Activated CD4-positive, alpha-beta T cell treated with anti-CD3 and anti-CD28 coated beads, Interleukin-2, amount 10 ng/mL, durations not matched to agents 7 days and 5 days (primary cell): ENCODE measurements at regions not wholly inside any gene's neighbourhood (a gene's known extent, or its start where the extent isn't known, plus 50 kb on each side); places are given as distances from the start of the nearest gene placed in this dataset.
A peak's percentile ranks its signal among the peaks of the same experiment; 100 is the strongest.

ENCODE experiments used
- CTCF ChIA-PET: fragments of 350-600 bp; sonication (Branson Sonifier 250); formaldehyde crosslinking; loops from one replicate; lab custom pipeline; 2021; ENCODE audit warnings: antibody characterized with exemption; lab: Charles Lee
- POLR2A ChIA-PET: fragments of 350-600 bp; sonication (Branson Sonifier 250); formaldehyde crosslinking; loops from one replicate; lab custom pipeline; 2021; ENCODE audit warnings: antibody characterized with exemption; lab: Charles Lee
- DNase-seq: peaks from one replicate; pipeline ENCODE4 v3.0.0-alpha.2; 2020
- H3K27ac Mint-ChIP-seq: one replicate; pipeline ENCODE4 v1.8.0; 2021; ENCODE audit warnings: mild to moderate bottlenecking, moderate library complexity, mixed read lengths
- H3K27me3 Mint-ChIP-seq: one replicate; pipeline ENCODE4 v1.8.0; 2021; ENCODE audit warnings: mixed read lengths
- H3K36me3 Mint-ChIP-seq: one replicate; pipeline ENCODE4 v1.8.0; 2021; ENCODE audit warnings: low read depth, mixed read lengths
- H3K4me1 Mint-ChIP-seq: one replicate; pipeline ENCODE4 v1.8.0; 2021; ENCODE audit warnings: mixed read lengths
- H3K4me3 Mint-ChIP-seq: one replicate; pipeline ENCODE4 v1.8.0; 2021; ENCODE audit warnings: mild to moderate bottlenecking, moderate library complexity, mixed read lengths
- H3K9me3 Mint-ChIP-seq: one replicate; pipeline ENCODE4 v1.8.0; 2021; ENCODE audit warnings: mixed read lengths

- ChIA-PET CTCF (interaction anchor here (1.4 kb wide), 1 partner anchor 112 kb away, joined by 3 read pairs; no protein-coding TSS in a partner anchor), POLR2A (no interaction called here)
- Mint-ChIP-seq H3K36me3 (no peaks in the 10 kb centered on the region), H3K9me3 (peaks cover 3% of the 10 kb centered on the region), H3K27ac (no peak overlapping the region), H3K27me3 (peaks cover 24% of the 10 kb centered on the region), H3K4me3 (no peak overlapping the region), H3K4me1 (no peaks in the 10 kb centered on the region)
- no peak for DNase-seq
Observed at GRCh38 chr13:109599901-109600657, 186.3 kb downstream of the IRS2 start.

- H3K27me3 Mint-ChIP-seq, result peaks cover 28% of the 10 kb centered on the region
- CTCF ChIA-PET, result no interaction called here
- POLR2A ChIA-PET, result no interaction called here
Observed at GRCh38 chr13:109595471-109595870, 190.9 kb downstream of the IRS2 start.

GRCh38 chr13:109593230-109593629, 193.2 kb downstream of the IRS2 start:
- ChIA-PET CTCF (no interaction called here), POLR2A (no interaction called here)
- no peak overlapping the region for H3K27ac Mint-ChIP-seq
- H3K27me3 Mint-ChIP-seq, result peaks cover 23% of the 10 kb centered on the region
- H3K4me3 Mint-ChIP-seq, result no peak overlapping the region
- no peaks in the 10 kb centered on the region for H3K36me3 Mint-ChIP-seq
- no peak for DNase-seq
- peaks cover 2% of the 10 kb centered on the region for H3K4me1 Mint-ChIP-seq
- no peaks in the 10 kb centered on the region for H3K9me3 Mint-ChIP-seq

More at GRCh38 chr13:109595471-109595870, 190.9 kb downstream of the IRS2 start:
- no peak for DNase-seq
- no peak overlapping the region for H3K4me3 Mint-ChIP-seq
- H3K9me3 Mint-ChIP-seq, result no peaks in the 10 kb centered on the region
- H3K4me1 Mint-ChIP-seq, result peaks cover 1% of the 10 kb centered on the region
- H3K27ac Mint-ChIP-seq, result no peak overlapping the region
- no peaks in the 10 kb centered on the region for H3K36me3 Mint-ChIP-seq

GRCh38 chr13:109592770-109593169, 193.6 kb downstream of the IRS2 start:
- DNase-seq, result no peak
- ChIA-PET CTCF (no interaction called here), POLR2A (no interaction called here)
- Mint-ChIP-seq H3K27ac (no peak overlapping the region), H3K27me3 (peaks cover 19% of the 10 kb centered on the region), H3K9me3 (no peaks in the 10 kb centered on the region), H3K4me1 (peaks cover 2% of the 10 kb centered on the region), H3K36me3 (no peaks in the 10 kb centered on the region), H3K4me3 (no peak overlapping the region)

GRCh38 chr13:109587689-109588088, 198.7 kb downstream of the IRS2 start:
- ChIA-PET POLR2A (no interaction called here), CTCF (no interaction called here)
- DNase-seq, result no peak

GRCh38 chr13:109586509-109587346, 199.7 kb downstream of the IRS2 start:
- Mint-ChIP-seq H3K4me1 (peaks cover 2% of the 10 kb centered on the region), H3K4me3 (no peak overlapping the region), H3K9me3 (no peaks in the 10 kb centered on the region), H3K27ac (no peak overlapping the region), H3K36me3 (no peaks in the 10 kb centered on the region), H3K27me3 (peaks cover 8% of the 10 kb centered on the region)
- CTCF ChIA-PET, result no interaction called here
- no peak for DNase-seq
- POLR2A ChIA-PET, result no interaction called here

More at GRCh38 chr13:109587689-109588088, 198.7 kb downstream of the IRS2 start:
- H3K4me1 Mint-ChIP-seq, result peaks cover 2% of the 10 kb centered on the region
- no peak overlapping the region for H3K27ac Mint-ChIP-seq
- H3K4me3 Mint-ChIP-seq, result no peak overlapping the region
- H3K9me3 Mint-ChIP-seq, result no peaks in the 10 kb centered on the region
- H3K27me3 Mint-ChIP-seq, result peaks cover 8% of the 10 kb centered on the region
- H3K36me3 Mint-ChIP-seq, result no peaks in the 10 kb centered on the region

GRCh38 chr13:109584844-109585361, 201.5 kb downstream of the IRS2 start:
- Mint-ChIP-seq H3K27ac (no peak overlapping the region), H3K4me3 (no peak overlapping the region), H3K4me1 (no peaks in the 10 kb centered on the region), H3K27me3 (peaks cover 11% of the 10 kb centered on the region), H3K9me3 (no peaks in the 10 kb centered on the region), H3K36me3 (no peaks in the 10 kb centered on the region)
- CTCF ChIA-PET, result interaction anchor here (0.5 to 0.6 kb wide), 2 partner anchors 67 to 74 kb away, joined by 3 to 4 read pairs; no protein-coding TSS in a partner anchor
- no peak for DNase-seq
- POLR2A ChIA-PET, result no interaction called here

GRCh38 chr13:109577191-109577700, 209.1 kb downstream of the IRS2 start:
- ChIA-PET CTCF (no interaction called here), POLR2A (no interaction called here)
- H3K4me1 Mint-ChIP-seq, result peaks cover 6% of the 10 kb centered on the region
- no peak for DNase-seq
- no peaks in the 10 kb centered on the region for H3K9me3 Mint-ChIP-seq
- no peaks in the 10 kb centered on the region for H3K36me3 Mint-ChIP-seq
- H3K4me3 Mint-ChIP-seq, result no peak overlapping the region
- H3K27ac Mint-ChIP-seq, result no peak overlapping the region
- peaks cover 10% of the 10 kb centered on the region for H3K27me3 Mint-ChIP-seq

GRCh38 chr13:109576331-109576813, 210.0 kb downstream of the IRS2 start:
- ChIA-PET POLR2A (no interaction called here), CTCF (no interaction called here)
- H3K9me3 Mint-ChIP-seq, result no peaks in the 10 kb centered on the region
- no peak overlapping the region for H3K27ac Mint-ChIP-seq
- peaks cover 15% of the 10 kb centered on the region for H3K4me1 Mint-ChIP-seq
- H3K27me3 Mint-ChIP-seq, result peaks cover 8% of the 10 kb centered on the region
- no peak for DNase-seq
- no peaks in the 10 kb centered on the region for H3K36me3 Mint-ChIP-seq
- no peak overlapping the region for H3K4me3 Mint-ChIP-seq

- ChIA-PET CTCF (no interaction called here), POLR2A (no interaction called here)
- Mint-ChIP-seq H3K9me3 (no peaks in the 10 kb centered on the region), H3K27me3 (peaks cover 8% of the 10 kb centered on the region), H3K4me1 (peaks cover 19% of the 10 kb centered on the region), H3K27ac (no peak overlapping the region), H3K4me3 (no peak overlapping the region), H3K36me3 (no peaks in the 10 kb centered on the region)
- no peak for DNase-seq
Observed at GRCh38 chr13:109575821-109576220, 210.6 kb downstream of the IRS2 start.

GRCh38 chr13:109572389-109572788, 214.0 kb downstream of the IRS2 start:
- ChIA-PET POLR2A (no interaction called here), CTCF (no interaction called here)

GRCh38 chr13:109569958-109570711, 216.2 kb downstream of the IRS2 start:
- POLR2A ChIA-PET, result interaction anchor here (0.7 kb wide), 1 partner anchor 148 kb away, joined by 3 read pairs; no protein-coding TSS in a partner anchor
- peak overlapping the region; percentile 35 for H3K4me3 Mint-ChIP-seq

More at GRCh38 chr13:109572389-109572788, 214.0 kb downstream of the IRS2 start:
- Mint-ChIP-seq H3K4me3 (no peak overlapping the region), H3K9me3 (peaks cover 3% of the 10 kb centered on the region), H3K36me3 (peaks cover 8% of the 10 kb centered on the region), H3K27me3 (peaks cover 4% of the 10 kb centered on the region), H3K4me1 (peaks cover 35% of the 10 kb centered on the region), H3K27ac (no peak overlapping the region)
- DNase-seq, result no peak

More at GRCh38 chr13:109569958-109570711, 216.2 kb downstream of the IRS2 start:
- peak; percentile 80 for DNase-seq
- H3K36me3 Mint-ChIP-seq, result peaks cover 8% of the 10 kb centered on the region
- peaks cover 7% of the 10 kb centered on the region for H3K27me3 Mint-ChIP-seq
- H3K27ac Mint-ChIP-seq, result peak overlapping the region; percentile 94
- peaks cover 3% of the 10 kb centered on the region for H3K9me3 Mint-ChIP-seq
- CTCF ChIA-PET, result no interaction called here
- H3K4me1 Mint-ChIP-seq, result peaks cover 35% of the 10 kb centered on the region
